IPS-18a (cell line): ENCODE measurements at regions not wholly inside any gene's neighbourhood (a gene's known extent, or its start where the extent isn't known, plus 50 kb on each side); places are given as distances from the start of the nearest gene placed in this dataset.
A peak's percentile ranks its signal among the peaks of the same experiment; 100 is the strongest.

Source experiments
- H3K27ac ChIP-seq: one replicate; pipeline ENCODE4 v1.5.1; 2013; ENCODE audit warnings: low read length
- H3K27me3 ChIP-seq: one replicate; pipeline ENCODE4 v1.6.1; 2013; ENCODE audit warnings: mild to moderate bottlenecking, low read length; ENCODE audit not compliant: control insufficient read depth, insufficient read depth
- H3K36me3 ChIP-seq: one replicate; pipeline ENCODE4 v1.6.1; 2013; ENCODE audit warnings: low read depth, low read length; ENCODE audit not compliant: control insufficient read depth
- H3K4me1 ChIP-seq: one replicate; pipeline ENCODE4 v1.6.1; 2013; ENCODE audit warnings: low read depth, low read length; ENCODE audit not compliant: control insufficient read depth
- H3K4me3 ChIP-seq: one replicate; pipeline ENCODE4 v1.5.1; 2013; ENCODE audit warnings: low read length
- H3K9ac ChIP-seq: one replicate; pipeline ENCODE4 v1.6.1; 2013; ENCODE audit warnings: mild to moderate bottlenecking, low read length, moderate library complexity
- H3K9me3 ChIP-seq: one replicate; pipeline ENCODE4 v1.6.1; 2013; ENCODE audit warnings: low read depth, low read length; ENCODE audit not compliant: control insufficient read depth

DNA sequence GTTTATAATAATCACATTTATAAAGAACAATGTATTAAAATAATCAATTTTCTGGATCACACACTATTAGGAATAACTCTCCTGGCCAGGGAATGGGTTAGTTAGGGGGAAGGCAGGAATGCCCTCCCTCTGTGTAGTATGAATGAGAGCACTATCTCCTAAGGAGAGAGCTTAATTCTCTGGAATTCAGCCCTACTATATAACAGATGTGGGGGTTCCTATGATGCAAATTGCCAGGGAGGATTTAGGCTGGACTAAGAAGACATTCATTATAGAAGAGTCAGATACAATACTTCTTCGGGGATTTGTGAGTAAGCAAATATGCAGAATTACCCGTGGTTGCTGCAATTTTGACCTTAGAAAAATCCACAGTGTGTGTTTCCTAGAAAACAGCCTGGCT lies 250.1 kb upstream of the VRK2 start:
- peaks cover 8% of the 10 kb centered on the region for H3K9me3 ChIP-seq
- H3K27me3 ChIP-seq = no peaks in the 10 kb centered on the region
- peak overlapping the region; percentile 56 for H3K9ac ChIP-seq
- H3K4me1 ChIP-seq = peaks cover 27% of the 10 kb centered on the region
- H3K36me3 ChIP-seq = no peaks in the 10 kb centered on the region
- H3K27ac ChIP-seq = peak overlapping the region; percentile 93
- peak overlapping the region; percentile 48 for H3K4me3 ChIP-seq

DNA sequence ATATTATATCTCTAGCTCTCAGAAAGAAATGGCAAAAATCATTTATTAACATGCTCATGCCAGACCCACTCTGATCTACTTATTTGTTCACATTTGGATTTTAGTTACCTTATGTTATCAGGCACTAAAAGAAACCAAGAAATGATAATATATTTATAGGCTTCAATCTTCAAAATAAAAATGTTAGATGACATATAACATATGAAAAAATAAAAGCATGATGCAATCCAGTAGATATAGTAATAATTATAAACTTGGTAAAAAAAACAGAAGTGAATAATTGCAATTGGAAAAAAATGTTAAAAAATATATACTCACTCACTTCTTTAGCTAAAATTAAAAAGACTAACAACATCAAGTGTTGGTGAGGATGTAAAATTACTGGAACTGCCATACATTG lies 248.3 kb upstream of the VRK2 start:
- peaks cover 8% of the 10 kb centered on the region for H3K9me3 ChIP-seq
- H3K4me1 ChIP-seq = peaks cover 27% of the 10 kb centered on the region
- H3K9ac ChIP-seq = no peak overlapping the region
- no peak overlapping the region for H3K4me3 ChIP-seq
- no peak overlapping the region for H3K27ac ChIP-seq
- H3K27me3 ChIP-seq = no peaks in the 10 kb centered on the region
- H3K36me3 ChIP-seq = no peaks in the 10 kb centered on the region

DNA sequence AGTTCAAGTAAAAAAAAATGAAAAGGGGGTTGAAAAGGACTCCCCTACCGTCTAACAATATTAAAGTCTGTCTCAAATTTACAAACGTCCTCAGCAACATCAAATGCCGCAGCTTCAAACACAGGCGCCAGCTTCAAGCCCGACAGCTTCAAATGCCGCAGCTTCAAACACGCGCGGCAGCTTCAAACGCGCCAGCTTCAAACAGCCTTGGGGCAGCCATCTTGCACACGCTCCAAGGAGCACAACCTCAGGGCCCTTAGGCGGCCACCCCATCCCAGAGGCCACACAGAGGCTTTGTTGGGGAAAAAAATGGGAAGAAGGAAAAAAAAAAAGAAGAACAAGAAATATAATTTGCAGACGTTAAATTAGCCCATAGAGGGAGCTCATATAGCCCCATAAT lies 244.4 kb upstream of the VRK2 start:
- Histone ChIP-seq H3K9ac (no peak overlapping the region), H3K4me1 (peaks cover 8% of the 10 kb centered on the region), H3K4me3 (no peak overlapping the region), H3K27me3 (no peaks in the 10 kb centered on the region), H3K27ac (no peak overlapping the region), H3K36me3 (no peaks in the 10 kb centered on the region), H3K9me3 (peaks cover 8% of the 10 kb centered on the region)

DNA sequence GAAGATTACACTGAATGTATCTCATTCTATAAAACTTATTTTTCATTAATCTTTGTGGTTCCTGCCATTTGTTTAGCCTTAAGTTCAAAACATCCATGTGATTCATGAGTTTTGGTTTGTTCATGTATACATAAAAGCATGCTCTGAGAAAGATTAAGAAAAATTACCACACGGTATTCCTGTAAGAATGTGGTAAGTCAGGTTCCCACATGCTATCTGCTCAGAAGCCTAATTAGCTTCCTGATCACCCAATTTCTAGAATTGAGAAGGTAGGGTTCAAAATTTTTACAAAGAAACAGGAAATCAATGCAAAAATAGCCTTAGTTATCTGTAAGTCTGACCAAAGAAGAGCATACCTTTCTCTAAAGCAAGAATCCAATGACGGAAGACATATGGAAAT lies 241.6 kb upstream of the VRK2 start:
- Histone ChIP-seq H3K27me3 (no peaks in the 10 kb centered on the region), H3K4me1 (no peaks in the 10 kb centered on the region), H3K27ac (no peak overlapping the region), H3K4me3 (no peak overlapping the region), H3K9ac (no peak overlapping the region), H3K36me3 (no peaks in the 10 kb centered on the region), H3K9me3 (no peaks in the 10 kb centered on the region)

- no peaks in the 10 kb centered on the region for H3K9me3 ChIP-seq
- H3K36me3 ChIP-seq = no peaks in the 10 kb centered on the region
- no peak overlapping the region for H3K4me3 ChIP-seq
- H3K9ac ChIP-seq = no peak overlapping the region
- no peak overlapping the region for H3K27ac ChIP-seq
- no peaks in the 10 kb centered on the region for H3K4me1 ChIP-seq
- no peaks in the 10 kb centered on the region for H3K27me3 ChIP-seq
Observed at GRCh38 chr2:57806449-57806968, 240.1 kb upstream of the VRK2 start.

GRCh38 chr2:57809230-57809629 lies 237.4 kb upstream of the VRK2 start:
- no peak overlapping the region for H3K4me3 ChIP-seq
- no peak overlapping the region for H3K27ac ChIP-seq
- H3K4me1 ChIP-seq = no peaks in the 10 kb centered on the region
- H3K9ac ChIP-seq = no peak overlapping the region
- H3K9me3 ChIP-seq = no peaks in the 10 kb centered on the region
- H3K27me3 ChIP-seq = no peaks in the 10 kb centered on the region
- H3K36me3 ChIP-seq = no peaks in the 10 kb centered on the region

- Histone ChIP-seq H3K27me3 (no peaks in the 10 kb centered on the region), H3K4me3 (no peak overlapping the region), H3K36me3 (no peaks in the 10 kb centered on the region), H3K9ac (no peak overlapping the region), H3K9me3 (no peaks in the 10 kb centered on the region), H3K4me1 (no peaks in the 10 kb centered on the region), H3K27ac (no peak overlapping the region)
Observed at GRCh38 chr2:57821088-57821487, 225.5 kb upstream of the VRK2 start.

DNA sequence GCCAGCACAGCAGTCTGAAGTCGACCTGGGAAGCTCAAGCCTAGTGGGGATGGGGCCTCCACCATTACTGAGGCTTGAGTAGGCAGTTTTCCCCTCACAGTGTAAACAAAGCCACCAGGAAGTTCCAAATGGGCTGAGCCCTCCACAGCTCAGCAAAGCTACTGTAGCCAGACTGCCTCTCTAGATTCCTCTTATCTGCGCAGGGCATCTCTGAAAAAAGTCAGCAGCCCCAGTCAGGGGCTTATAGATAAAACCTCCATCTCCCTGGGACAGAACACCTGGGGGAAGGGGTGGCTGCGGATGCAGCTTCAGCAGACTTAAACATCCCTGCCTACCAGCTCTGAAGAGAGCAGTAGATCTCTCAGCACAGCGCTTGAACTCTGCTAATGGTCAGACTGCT lies 218.4 kb upstream of the VRK2 start:
- H3K4me1 ChIP-seq = no peaks in the 10 kb centered on the region

GRCh38 chr2:57834666-57835065 lies 211.9 kb upstream of the VRK2 start:
- no peak overlapping the region for H3K27ac ChIP-seq
- H3K36me3 ChIP-seq = no peaks in the 10 kb centered on the region
- H3K9ac ChIP-seq = no peak overlapping the region
- H3K4me3 ChIP-seq = no peak overlapping the region
- H3K9me3 ChIP-seq = no peaks in the 10 kb centered on the region
- H3K27me3 ChIP-seq = no peaks in the 10 kb centered on the region
- H3K4me1 ChIP-seq = no peaks in the 10 kb centered on the region

More for the DNA sequence above, 218.4 kb upstream of the VRK2 start:
- Histone ChIP-seq H3K36me3 (no peaks in the 10 kb centered on the region), H3K27me3 (no peaks in the 10 kb centered on the region), H3K9ac (no peak overlapping the region), H3K9me3 (no peaks in the 10 kb centered on the region), H3K27ac (no peak overlapping the region), H3K4me3 (no peak overlapping the region)

DNA sequence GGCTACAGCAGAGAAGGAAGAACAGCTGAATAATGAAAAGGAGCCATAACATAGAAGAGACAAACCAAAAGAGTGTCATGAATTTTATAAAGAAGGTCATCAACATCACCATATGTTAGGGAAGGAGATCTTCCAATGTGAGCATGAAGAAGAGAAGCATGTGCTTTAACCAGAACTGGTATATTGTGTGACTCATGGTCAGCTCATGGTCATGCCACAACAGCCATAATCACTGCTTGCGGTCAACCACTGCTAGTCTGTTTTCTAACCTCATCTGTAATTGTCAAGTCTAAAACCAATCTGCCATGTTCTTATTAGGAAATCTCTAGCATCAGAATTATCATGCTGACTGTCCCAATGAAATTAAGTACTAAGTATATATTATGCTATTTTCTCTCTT lies 204.1 kb upstream of the VRK2 start:
- Histone ChIP-seq H3K9me3 (no peaks in the 10 kb centered on the region), H3K4me3 (no peak overlapping the region), H3K27ac (no peak overlapping the region)

DNA sequence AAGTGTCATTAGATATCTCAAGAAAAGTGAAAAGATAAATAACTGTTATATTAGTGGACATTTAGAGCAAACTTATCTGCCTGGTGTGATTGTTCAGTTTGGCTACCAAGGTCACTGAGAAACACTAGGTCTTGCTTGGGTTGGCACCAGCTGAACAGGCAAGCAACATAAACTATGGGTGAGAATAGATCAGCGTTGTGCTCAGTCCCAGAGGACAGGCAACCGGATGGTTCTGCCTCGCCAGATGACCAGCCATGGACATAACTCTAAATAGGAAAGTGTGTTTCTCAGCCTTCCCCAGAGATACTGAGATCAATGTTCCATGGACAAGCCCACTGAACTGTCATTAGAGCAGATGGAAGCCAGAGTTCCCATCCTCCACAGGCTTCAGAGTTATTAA lies 203.4 kb upstream of the VRK2 start:
- Histone ChIP-seq H3K27me3 (no peaks in the 10 kb centered on the region), H3K36me3 (no peaks in the 10 kb centered on the region), H3K9me3 (no peaks in the 10 kb centered on the region), H3K4me3 (no peak overlapping the region), H3K27ac (no peak overlapping the region), H3K9ac (no peak overlapping the region), H3K4me1 (no peaks in the 10 kb centered on the region)

More for the DNA sequence above, 204.1 kb upstream of the VRK2 start:
- H3K4me1 ChIP-seq = no peaks in the 10 kb centered on the region
- H3K9ac ChIP-seq = no peak overlapping the region
- no peaks in the 10 kb centered on the region for H3K36me3 ChIP-seq
- no peaks in the 10 kb centered on the region for H3K27me3 ChIP-seq

GRCh38 chr2:57848723-57849122 lies 197.9 kb upstream of the VRK2 start:
- Histone ChIP-seq H3K4me3 (no peak overlapping the region), H3K9me3 (no peaks in the 10 kb centered on the region), H3K27ac (no peak overlapping the region), H3K27me3 (no peaks in the 10 kb centered on the region), H3K9ac (no peak overlapping the region), H3K4me1 (no peaks in the 10 kb centered on the region), H3K36me3 (no peaks in the 10 kb centered on the region)
